NT2/D1 (cell line): ENCODE measurements at regions not wholly inside any gene's neighbourhood (a gene's known extent, or its start where the extent isn't known, plus 50 kb on each side); places are given as distances from the start of the nearest gene placed in this dataset.

ENCODE experiments used
- DNase-seq: peaks from one replicate; pipeline ENCODE4 v3.0.0-alpha.2; 2011; ENCODE audit warnings: low read depth, low spot score
- H3K27me3 ChIP-seq: 2 replicates; pipeline ENCODE4 v1.6.0; 2011; ENCODE audit warnings: mild to moderate bottlenecking; ENCODE audit not compliant: insufficient read length, insufficient read depth
- H3K36me3 ChIP-seq: 2 replicates; pipeline ENCODE4 v1.6.1; 2011; ENCODE audit warnings: mild to moderate bottlenecking, low read length, mixed read lengths; ENCODE audit not compliant: insufficient read depth, insufficient read length
- H3K4me1 ChIP-seq: 2 replicates; pipeline ENCODE4 v1.5.1; 2011; ENCODE audit not compliant: insufficient read depth, insufficient read length
- H3K4me3 ChIP-seq: 2 replicates; pipeline ENCODE4 v1.5.1; 2011; ENCODE audit warnings: low read depth; ENCODE audit not compliant: insufficient read length
- H3K9ac ChIP-seq: 2 replicates; pipeline ENCODE4 v1.6.0; 2011; ENCODE audit warnings: low read depth; ENCODE audit not compliant: insufficient read length
- H3K9me3 ChIP-seq: 2 replicates; pipeline ENCODE4 v1.5.1; 2011; ENCODE audit warnings: mild to moderate bottlenecking, low read length; ENCODE audit not compliant: insufficient read depth
- SUZ12 ChIP-seq: IDR thresholded peaks from 2 replicates; pipeline ENCODE4 v1.6.1; 2011; ENCODE audit not compliant: insufficient read length, insufficient read depth; ENCODE audit errors: extremely low read depth
- YY1 ChIP-seq: IDR thresholded peaks from 2 replicates; pipeline ENCODE4 v1.6.1; 2011; ENCODE audit not compliant: insufficient read length, insufficient read depth
- ZNF274 ChIP-seq: IDR thresholded peaks from 2 replicates; pipeline ENCODE4 v1.6.1; 2011; ENCODE audit warnings: mild to moderate bottlenecking, low read depth, low read length

DNA sequence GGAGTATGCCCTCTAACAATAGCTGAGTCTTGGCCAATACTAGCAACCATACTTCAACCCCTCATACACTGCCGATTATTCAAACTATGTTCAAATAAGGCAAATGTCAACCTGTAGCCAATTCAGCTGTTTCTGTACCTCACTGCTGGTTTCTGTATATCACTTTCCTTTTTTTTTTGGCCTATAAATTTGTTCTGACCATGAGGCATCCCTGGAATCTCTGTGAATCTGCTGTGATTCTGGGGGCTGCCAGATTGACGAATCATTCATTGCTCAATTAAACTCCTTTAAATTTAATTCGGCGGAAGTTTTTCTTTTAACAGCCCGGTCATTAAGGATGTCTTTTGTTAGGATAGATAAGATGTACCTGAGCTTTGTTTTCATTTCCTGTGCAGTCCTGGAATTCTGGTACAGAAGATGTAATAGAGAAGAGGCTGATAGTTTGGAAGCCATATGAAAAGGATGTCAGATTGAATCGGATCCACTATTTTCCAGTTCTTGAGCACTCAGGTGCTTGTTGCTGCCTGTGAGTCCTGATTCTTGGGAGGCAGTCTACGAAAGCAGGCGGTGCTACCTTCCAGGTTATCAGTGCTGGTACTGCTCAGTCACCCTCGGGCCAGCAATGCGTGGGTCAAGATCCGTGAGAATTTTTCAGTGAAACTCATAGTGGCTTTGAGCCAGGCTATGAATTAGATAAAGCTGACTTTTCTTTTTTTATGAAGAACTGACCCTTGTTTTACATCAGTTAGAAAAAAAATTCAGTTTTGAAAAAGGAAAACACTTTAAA lies 106.2 kb upstream of the TUT7 start:
- no peak for DNase-seq
- Histone ChIP-seq H3K9ac (no peak overlapping the region), H3K36me3 (no peaks in the 10 kb centered on the region), H3K9me3 (no peaks in the 10 kb centered on the region), H3K4me3 (no peak overlapping the region), H3K27me3 (no peaks in the 10 kb centered on the region), H3K4me1 (no peaks in the 10 kb centered on the region)
- no peak for TF ChIP-seq SUZ12
- TF ChIP-seq ZNF274: no peak
- no peak for TF ChIP-seq YY1

DNA sequence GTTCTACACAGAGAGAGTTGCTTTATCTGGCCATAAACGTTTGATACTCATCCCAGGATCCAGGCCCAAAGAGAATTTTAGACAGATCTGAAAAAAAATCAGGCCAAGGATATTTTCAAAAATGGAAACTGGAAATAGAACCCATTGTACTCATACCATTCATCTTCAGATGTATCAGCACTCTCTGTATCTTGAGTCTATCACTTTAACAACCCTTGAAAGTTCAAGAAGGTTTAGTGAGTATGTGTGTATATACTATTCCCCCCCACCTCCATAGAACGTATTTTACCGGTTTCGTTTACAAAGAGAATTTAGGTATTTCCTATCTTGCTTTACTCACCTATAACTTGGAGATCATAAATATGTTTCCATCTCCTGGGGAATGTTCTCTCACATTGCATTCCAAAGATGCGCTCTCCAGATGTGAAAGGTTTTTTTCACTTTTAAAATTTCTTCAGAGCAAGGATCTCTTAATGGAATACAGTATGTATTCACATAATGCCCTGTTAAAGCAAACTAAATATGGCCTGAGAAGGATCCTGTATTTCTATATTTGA lies 105.5 kb upstream of the TUT7 start:
- Histone ChIP-seq H3K36me3 (no peaks in the 10 kb centered on the region), H3K4me3 (no peak overlapping the region), H3K9ac (no peak overlapping the region), H3K9me3 (no peaks in the 10 kb centered on the region), H3K4me1 (no peaks in the 10 kb centered on the region), H3K27me3 (no peaks in the 10 kb centered on the region)
- no peak for DNase-seq
- TF ChIP-seq ZNF274 (no peak), YY1 (no peak), SUZ12 (no peak)

DNA sequence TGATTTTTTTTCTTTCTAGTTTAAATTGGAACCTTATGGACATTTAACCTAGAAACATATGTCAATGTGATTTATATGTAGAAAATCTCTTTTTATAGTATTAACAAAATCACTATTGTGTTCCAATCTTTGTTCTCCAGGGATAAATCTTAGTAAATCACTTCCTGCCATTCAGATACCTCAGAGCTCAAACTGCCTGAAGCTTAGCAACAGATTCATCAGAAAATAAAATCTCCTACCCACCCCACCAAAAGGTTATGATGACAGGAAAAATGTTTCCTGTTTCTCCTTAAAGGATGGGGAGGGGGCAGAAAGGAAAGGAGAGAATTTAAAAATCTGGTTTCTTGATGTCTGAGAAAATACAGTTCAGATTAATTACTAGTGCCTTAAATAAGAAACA lies 105.0 kb upstream of the TUT7 start:
- no peak for TF ChIP-seq YY1
- TF ChIP-seq ZNF274: no peak
- TF ChIP-seq SUZ12: no peak
- Histone ChIP-seq H3K9me3 (no peaks in the 10 kb centered on the region), H3K36me3 (no peaks in the 10 kb centered on the region), H3K27me3 (no peaks in the 10 kb centered on the region), H3K4me3 (no peak overlapping the region), H3K9ac (no peak overlapping the region), H3K4me1 (no peaks in the 10 kb centered on the region)
- no peak for DNase-seq

DNA sequence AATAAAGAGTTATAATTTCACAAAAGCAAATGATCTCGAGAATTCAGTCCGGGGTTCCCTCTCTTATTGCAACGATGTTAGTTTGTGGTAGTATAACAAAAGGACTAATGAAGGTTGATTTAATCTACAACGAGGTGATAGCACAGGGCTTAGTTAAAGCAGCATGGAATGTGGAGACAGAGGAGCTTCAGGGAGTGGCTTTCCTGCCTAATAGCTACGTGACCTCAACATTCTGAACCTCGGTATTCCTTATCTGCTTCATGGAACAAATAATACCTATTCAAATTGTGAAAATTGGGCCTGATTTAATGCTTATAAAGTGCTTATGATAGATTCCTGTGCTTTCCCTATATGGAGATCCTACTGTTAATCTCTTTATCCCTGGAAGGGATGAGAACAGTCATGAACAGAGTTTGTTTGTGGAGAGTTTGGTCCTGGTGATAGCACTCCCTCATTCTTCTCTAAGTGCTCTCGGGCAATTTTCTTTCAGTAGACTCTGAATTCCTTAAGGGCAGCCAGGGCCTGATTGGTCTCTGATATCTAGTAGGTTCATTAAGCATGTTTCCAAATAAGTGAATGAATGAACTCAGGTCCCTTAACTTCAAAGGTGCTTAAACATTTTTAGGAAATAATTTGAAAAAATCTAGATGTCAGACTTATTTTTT lies 104.1 kb upstream of the TUT7 start:
- no peak for TF ChIP-seq SUZ12
- no peak for TF ChIP-seq YY1
- no peak for TF ChIP-seq ZNF274
- Histone ChIP-seq H3K9me3 (no peaks in the 10 kb centered on the region), H3K4me3 (no peak overlapping the region), H3K4me1 (no peaks in the 10 kb centered on the region), H3K27me3 (no peaks in the 10 kb centered on the region), H3K36me3 (no peaks in the 10 kb centered on the region), H3K9ac (no peak overlapping the region)
- no peak for DNase-seq

DNA sequence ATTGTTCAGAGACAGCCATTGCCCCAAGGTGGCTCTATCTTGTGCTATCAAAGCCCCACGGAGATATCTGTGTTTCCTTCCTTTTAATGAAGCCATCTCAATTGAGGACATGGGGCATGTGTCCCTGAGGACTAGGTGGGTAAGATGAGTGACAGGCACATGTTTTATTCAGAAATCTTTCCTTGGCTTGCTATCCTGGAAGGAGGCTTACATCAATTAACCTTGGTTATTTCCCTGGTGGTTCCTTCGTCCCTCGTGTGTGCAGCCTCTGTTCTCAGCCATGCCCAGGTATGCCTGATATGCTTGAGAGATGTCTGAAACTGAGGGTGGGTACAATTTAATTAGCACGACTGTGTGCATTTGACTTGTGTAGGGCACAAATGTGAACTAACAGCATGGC lies 102.2 kb upstream of the TUT7 start:
- Histone ChIP-seq H3K27me3 (no peaks in the 10 kb centered on the region), H3K4me3 (no peak overlapping the region), H3K9ac (no peak overlapping the region), H3K4me1 (no peaks in the 10 kb centered on the region), H3K9me3 (no peaks in the 10 kb centered on the region), H3K36me3 (no peaks in the 10 kb centered on the region)
- no peak for TF ChIP-seq ZNF274
- no peak for TF ChIP-seq YY1
- TF ChIP-seq SUZ12: no peak
- no peak for DNase-seq

DNA sequence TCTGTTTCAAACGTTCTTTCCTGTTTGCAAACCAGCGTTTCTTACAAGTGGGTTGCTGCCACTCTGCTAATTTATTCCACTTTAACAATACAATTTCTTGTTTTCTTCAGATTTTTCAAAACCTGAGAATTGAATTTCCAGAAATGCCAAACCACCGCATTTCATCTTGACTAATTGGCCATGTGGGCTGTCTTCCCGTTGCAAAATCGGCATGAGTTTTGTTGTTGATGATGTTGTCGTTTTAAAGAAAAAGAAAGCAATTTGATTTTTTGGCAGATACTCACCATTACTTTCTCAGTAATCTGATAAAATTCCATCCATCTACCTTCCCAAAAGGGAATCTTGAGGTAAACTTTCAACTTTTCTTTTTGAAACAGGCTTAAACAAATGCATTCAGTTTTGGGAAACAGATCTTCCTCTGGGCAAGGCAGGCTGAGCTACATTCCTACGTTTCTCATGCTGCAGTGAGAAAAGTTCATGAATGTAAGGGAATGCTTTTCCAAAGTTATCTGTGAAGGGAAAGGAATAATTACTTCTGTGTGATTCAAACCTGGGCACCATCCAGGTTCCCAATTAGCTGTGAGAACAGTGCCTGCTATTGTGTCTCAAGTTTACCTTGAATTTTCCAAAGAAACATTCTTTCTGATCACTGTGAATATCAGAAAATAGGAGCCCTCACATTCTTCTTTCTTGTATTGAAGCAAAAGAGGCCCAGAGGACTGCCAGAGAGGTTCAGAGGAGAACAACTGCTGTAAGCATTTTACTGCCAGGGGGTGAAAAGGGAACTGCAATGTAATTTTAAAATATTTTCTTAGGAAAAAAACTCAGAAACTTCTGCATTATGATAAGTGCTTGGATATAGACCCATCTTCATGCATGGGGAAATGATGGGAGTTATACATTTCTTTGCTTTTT lies 100.7 kb upstream of the TUT7 start:
- no peak for DNase-seq
- no peak overlapping the region for H3K4me3 ChIP-seq
- H3K4me1 ChIP-seq: no peaks in the 10 kb centered on the region
- no peak overlapping the region for H3K9ac ChIP-seq
- no peak for TF ChIP-seq SUZ12
- no peak for TF ChIP-seq ZNF274
- no peak for TF ChIP-seq YY1
- H3K36me3 ChIP-seq: no peaks in the 10 kb centered on the region
- no peaks in the 10 kb centered on the region for H3K9me3 ChIP-seq
- no peaks in the 10 kb centered on the region for H3K27me3 ChIP-seq
